ENCODE measurements at regions not wholly inside any gene's neighbourhood (a gene's known extent, or its start where the extent isn't known, plus 50 kb on each side); places are given as distances from the start of the nearest gene placed in this dataset.

DNA sequence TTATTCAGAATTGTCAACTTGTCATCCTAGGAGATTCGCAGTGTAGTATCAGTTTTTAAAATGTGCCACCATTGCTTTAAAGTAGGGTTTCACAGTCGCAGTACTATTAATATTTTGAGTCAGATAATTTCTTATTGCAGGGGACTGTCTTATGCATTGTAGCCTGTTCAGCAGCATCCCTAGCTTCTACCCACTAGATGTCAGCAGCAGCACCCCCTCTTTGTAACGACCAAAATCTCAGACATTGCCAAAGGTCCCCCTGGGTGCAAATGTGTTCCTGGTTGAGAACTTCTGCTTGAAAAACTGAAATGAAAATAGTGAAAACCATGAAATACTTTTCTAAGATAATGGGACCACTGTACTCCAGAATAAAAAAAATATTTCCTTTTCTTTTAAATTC, 474.8 kb downstream of the CNTN3 start:
- TF ChIP-seq CTCF (conservative IDR thresholded peaks at IDR 0.05) = peak; percentile 26
- TF ChIP-seq ZFX (IDR thresholded peaks at IDR 0.05) = no peak

Measured in C4-2B (cell line).